Fibroblast of skin of abdomen (primary cell): ENCODE measurements at regions not wholly inside any gene's neighbourhood (a gene's known extent, or its start where the extent isn't known, plus 50 kb on each side); places are given as distances from the start of the nearest gene placed in this dataset.

Experiments used
- DNase-seq: peaks from one replicate; pipeline ENCODE4 v3.0.0-alpha.2; 2013

- DNase-seq: no peak
Measured at GRCh38 chr18:54532962-54533361, 58.1 kb upstream of the DYNAP start.
